ENCODE measurements at regions not wholly inside any gene's neighbourhood (a gene's known extent, or its start where the extent isn't known, plus 50 kb on each side); places are given as distances from the start of the nearest gene placed in this dataset.

DNA sequence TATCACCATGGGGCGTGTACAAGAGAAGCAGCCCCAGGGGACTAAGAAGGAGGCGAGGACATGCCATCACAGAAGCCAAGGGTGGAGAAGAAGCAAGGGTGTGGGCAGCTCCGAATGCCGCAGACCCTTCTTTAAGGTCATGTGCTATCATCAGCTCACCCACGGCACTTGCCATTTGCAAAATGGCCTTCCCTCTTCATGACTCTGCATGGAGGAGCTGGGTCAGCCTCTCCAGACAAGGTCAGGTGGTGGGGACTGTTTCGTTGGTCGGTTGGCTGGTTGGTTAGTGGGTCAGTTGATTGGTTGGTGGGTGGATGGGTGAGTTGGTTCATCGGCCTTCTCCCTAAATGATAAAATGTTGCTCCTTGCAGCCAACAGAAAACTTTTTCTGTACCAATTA, 622.5 kb downstream of the TBC1D22A start:
- TF ChIP-seq, protein P1, sequence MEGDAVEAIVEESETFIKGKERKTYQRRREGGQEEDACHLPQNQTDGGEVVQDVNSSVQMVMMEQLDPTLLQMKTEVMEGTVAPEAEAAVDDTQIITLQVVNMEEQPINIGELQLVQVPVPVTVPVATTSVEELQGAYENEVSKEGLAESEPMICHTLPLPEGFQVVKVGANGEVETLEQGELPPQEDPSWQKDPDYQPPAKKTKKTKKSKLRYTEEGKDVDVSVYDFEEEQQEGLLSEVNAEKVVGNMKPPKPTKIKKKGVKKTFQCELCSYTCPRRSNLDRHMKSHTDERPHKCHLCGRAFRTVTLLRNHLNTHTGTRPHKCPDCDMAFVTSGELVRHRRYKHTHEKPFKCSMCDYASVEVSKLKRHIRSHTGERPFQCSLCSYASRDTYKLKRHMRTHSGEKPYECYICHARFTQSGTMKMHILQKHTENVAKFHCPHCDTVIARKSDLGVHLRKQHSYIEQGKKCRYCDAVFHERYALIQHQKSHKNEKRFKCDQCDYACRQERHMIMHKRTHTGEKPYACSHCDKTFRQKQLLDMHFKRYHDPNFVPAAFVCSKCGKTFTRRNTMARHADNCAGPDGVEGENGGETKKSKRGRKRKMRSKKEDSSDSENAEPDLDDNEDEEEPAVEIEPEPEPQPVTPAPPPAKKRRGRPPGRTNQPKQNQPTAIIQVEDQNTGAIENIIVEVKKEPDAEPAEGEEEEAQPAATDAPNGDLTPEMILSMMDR (IDR thresholded peaks at IDR 0.05; ENCODE audit: low read depth, low read length): no peak
- TF ChIP-seq MYC (IDR thresholded peaks at IDR 0.05; ENCODE audit: low read depth, low read length) (no peak), POLR2A (IDR thresholded peaks at IDR 0.05; ENCODE audit: extremely low read depth, insufficient read length) (no peak)

Data from NB4 (cell line).